H1 (cell line): ENCODE measurements at regions not wholly inside any gene's neighbourhood (a gene's known extent, or its start where the extent isn't known, plus 50 kb on each side); places are given as distances from the start of the nearest gene placed in this dataset.

Source experiments
- CTCF ChIA-PET: fragments of 300-600 bp; sonication (Branson Sonifier 250); formaldehyde crosslinking; loops from one replicate; lab custom pipeline; 2021; ENCODE audit not compliant: partially characterized antibody; lab: Charles Lee
- POLR2A ChIA-PET: fragments of 300-600 bp; sonication (Branson Sonifier 250); formaldehyde crosslinking; loops from one replicate; lab custom pipeline; 2021; ENCODE audit warnings: inconsistent platforms; ENCODE audit not compliant: partially characterized antibody; lab: Charles Lee
- DNase-seq, 2 experiments: peaks; one replicate each; pipeline versions ENCODE4 v3.0.0 to v3.0.0-alpha.2; 2010 to 2022; ENCODE audit warnings: low spot score in 2 of 2, low read depth in 1 of 2, mixed read lengths in 1 of 2
- FAIRE-seq: peaks from 2 replicates; lab custom pipeline; 2011; peaks lifted over from hg19 to GRCh38; lab: Jason Lieb, UNC
- H2AFZ ChIP-seq: 2 replicates; pipeline ENCODE4 v1.8.1; 2012; ENCODE audit warnings: low read length, inconsistent platforms
- H2AK5ac ChIP-seq: 2 replicates; pipeline ENCODE4 v1.6.1; 2013; ENCODE audit warnings: low read depth, low read length
- H2BK120ac ChIP-seq: replicated peaks from 2 replicates; pipeline ENCODE3; 2013; ENCODE audit warnings: low read depth, low read length, inconsistent platforms
- H2BK12ac ChIP-seq: 2 replicates; pipeline ENCODE4 v1.6.1; 2013; ENCODE audit warnings: low read depth, low read length
- H2BK15ac ChIP-seq: 2 replicates; pipeline ENCODE4 v1.6.1; 2013; ENCODE audit warnings: low read length
- H2BK20ac ChIP-seq: 2 replicates; pipeline ENCODE4 v1.6.1; 2013; ENCODE audit warnings: low read length
- H2BK5ac ChIP-seq: 2 replicates; pipeline ENCODE4 v1.6.1; 2013; ENCODE audit warnings: low read depth, low read length
- H3K14ac ChIP-seq: 2 replicates; pipeline ENCODE4 v1.6.1; 2013; ENCODE audit warnings: inconsistent platforms; ENCODE audit not compliant: insufficient read length
- H3K18ac ChIP-seq: 2 replicates; pipeline ENCODE4 v1.6.1; 2013; ENCODE audit warnings: low read length; ENCODE audit errors: extremely low read depth
- H3K23ac ChIP-seq: 2 replicates; pipeline ENCODE4 v1.6.1; 2013; ENCODE audit warnings: inconsistent platforms; ENCODE audit not compliant: insufficient read length
- H3K23me2 ChIP-seq: 2 replicates; pipeline ENCODE4 v1.6.1; 2013; ENCODE audit warnings: low read depth, low read length
- H3K27ac ChIP-seq: 2 replicates; pipeline ENCODE4 v1.6.1; 2011; ENCODE audit warnings: low read depth, low read length, inconsistent platforms
- H3K27me3 ChIP-seq, 4 experiments: replicated peaks in 1 of 4; 1 replicate in 1 of 4; 2 replicates in 3 of 4; pipeline versions ENCODE4 v1.6.1 to v1.8.1; 2011 to 2013; ENCODE audit warnings: low read length in 3 of 4, mild to moderate bottlenecking in 3 of 4, inconsistent platforms in 2 of 4, mixed read lengths in 2 of 4, moderate library complexity in 1 of 4; ENCODE audit not compliant: control insufficient read depth in 3 of 4, insufficient read depth in 3 of 4; ENCODE audit errors: extremely low read depth in 1 of 4
- H3K36me3 ChIP-seq, 4 experiments: 2 replicates each; pipeline versions ENCODE4 v1.6.1 to v1.8.1; 2011 to 2013; ENCODE audit warnings: mild to moderate bottlenecking in 4 of 4, low read length in 3 of 4, moderate library complexity in 2 of 4, control low read depth in 1 of 4, inconsistent platforms in 1 of 4; ENCODE audit not compliant: insufficient read depth in 4 of 4, control insufficient read depth in 2 of 4
- H3K4ac ChIP-seq: replicated peaks from 2 replicates; pipeline ENCODE3; 2013; ENCODE audit warnings: low read length, low read depth, mixed read lengths, inconsistent platforms; ENCODE audit not compliant: insufficient read length
- H3K4me1 ChIP-seq, 4 experiments: replicated peaks in 1 of 4; 1 replicate in 1 of 4; 2 replicates in 3 of 4; pipeline versions ENCODE4 v1.6.1 to v1.8.1; 2011 to 2013; ENCODE audit warnings: low read length in 3 of 4, inconsistent platforms in 2 of 4, mixed read lengths in 1 of 4; ENCODE audit not compliant: insufficient read depth in 4 of 4, control insufficient read depth in 3 of 4
- H3K4me2 ChIP-seq, 2 experiments: 2 replicates each; pipeline versions ENCODE4 v1.6.1 to v1.8.1; 2011 to 2013; ENCODE audit warnings: low read depth in 2 of 2, low read length in 2 of 2, control low read depth in 1 of 2, inconsistent platforms in 1 of 2, mild to moderate bottlenecking in 1 of 2; ENCODE audit not compliant: insufficient read depth in 1 of 2
- H3K4me3 ChIP-seq, 4 experiments: fragments of 200-600, 300-600 bp in 1 of 4; sonication (generic), shearing (Covaris generic), sonication (Bioruptor Twin) in 1 of 4; 2 replicates each; pipeline versions ENCODE4 v1.5.1 to v1.8.1; 2011 to 2016; ENCODE audit warnings: low read length in 4 of 4, low read depth in 3 of 4, control low read depth in 2 of 4, inconsistent platforms in 2 of 4, mild to moderate bottlenecking in 2 of 4, mixed read lengths in 1 of 4, moderate library complexity in 1 of 4; ENCODE audit not compliant: insufficient read depth in 2 of 4; ENCODE audit errors: extremely low read depth in 1 of 4
- H3K56ac ChIP-seq: replicated peaks from 2 replicates; pipeline ENCODE3; 2013; ENCODE audit warnings: low read depth, mild to moderate bottlenecking, mixed read lengths, low read length, inconsistent platforms; ENCODE audit not compliant: insufficient read length
- H3K79me1 ChIP-seq: 2 replicates; pipeline ENCODE4 v1.6.1; 2013; ENCODE audit warnings: low read depth, low read length, control low read depth
- H3K79me2 ChIP-seq, 2 experiments: 2 replicates each; pipeline versions ENCODE4 v1.6.1 to v1.8.1; 2012 to 2013; ENCODE audit warnings: low read length in 2 of 2, mild to moderate bottlenecking in 2 of 2, inconsistent platforms in 1 of 2; ENCODE audit not compliant: insufficient read depth in 2 of 2, control insufficient read depth in 1 of 2
- H3K9ac ChIP-seq, 4 experiments: replicated peaks in 1 of 4; 1 replicate in 1 of 4; 2 replicates in 3 of 4; pipeline versions ENCODE4 v1.6.1 to v1.8.1; 2011 to 2013; ENCODE audit warnings: low read depth in 3 of 4, low read length in 3 of 4, control low read depth in 2 of 4, mild to moderate bottlenecking in 2 of 4, moderate library complexity in 2 of 4, inconsistent platforms in 1 of 4; ENCODE audit errors: extremely low read depth in 1 of 4
- H3K9me3 ChIP-seq, 2 experiments: 2 replicates each; pipeline versions ENCODE4 v1.6.1 to v1.8.1; 2012 to 2013; ENCODE audit warnings: mild to moderate bottlenecking in 2 of 2, moderate library complexity in 2 of 2, control low read depth in 1 of 2, inconsistent platforms in 1 of 2, low read depth in 1 of 2, low read length in 1 of 2, mixed read lengths in 1 of 2; ENCODE audit not compliant: insufficient read depth in 2 of 2
- H4K20me1 ChIP-seq, 2 experiments: replicated peaks in 1 of 2; 2 replicates each; pipeline versions ENCODE3 to v1.8.1; 2011 to 2013; ENCODE audit warnings: inconsistent platforms in 2 of 2, low read length in 2 of 2, mild to moderate bottlenecking in 1 of 2; ENCODE audit not compliant: insufficient read depth in 2 of 2, control insufficient read depth in 1 of 2
- H4K5ac ChIP-seq: 2 replicates; pipeline ENCODE4 v1.6.1; 2013; ENCODE audit warnings: low read length, low read depth, mixed read lengths, inconsistent platforms; ENCODE audit not compliant: insufficient read length
- H4K8ac ChIP-seq: 2 replicates; pipeline ENCODE4 v1.8.0; 2013; ENCODE audit warnings: mild to moderate bottlenecking, moderate library complexity, low read length, inconsistent platforms; ENCODE audit not compliant: insufficient read depth; ENCODE audit errors: extremely low read depth
- H4K91ac ChIP-seq: replicated peaks from 2 replicates; pipeline ENCODE3; 2013; ENCODE audit warnings: low read length, mixed read lengths, inconsistent platforms; ENCODE audit not compliant: insufficient read length
- MAFK ChIP-seq: IDR thresholded peaks from 2 replicates; pipeline ENCODE4 v1.6.1; 2012; ENCODE audit warnings: low read depth, mild to moderate bottlenecking, improper control_type of control experiment, low read length
- RAD21 ChIP-seq, 2 experiments: IDR thresholded peaks in 1 of 2; conservative IDR thresholded peaks in 1 of 2; 2 replicates each; pipeline ENCODE4 v1.6.1; 2011; ENCODE audit warnings: low read depth in 2 of 2, low read length in 2 of 2, improper control_type of control experiment in 1 of 2, inconsistent platforms in 1 of 2, mild to moderate bottlenecking in 1 of 2, moderate library complexity in 1 of 2
- SP2 ChIP-seq: IDR thresholded peaks from 2 replicates; pipeline ENCODE4 v1.6.1; 2012; ENCODE audit warnings: mild to moderate bottlenecking, low read length, inconsistent platforms
- WGBS, 2 experiments: shearing (Covaris generic) in 1 of 2; methylation state at CpG; one replicate each; pipeline versions ENCODE4 v1.1.6 to v1.1.7; 2013 to 2015; ENCODE audit warnings: low lambda C conversion rate in 2 of 2, mixed read lengths in 2 of 2, inconsistent platforms in 1 of 2, low coverage in 1 of 2, missing lambda C conversion rate in 1 of 2; ENCODE audit not compliant: insufficient replicate concordance in 2 of 2, insufficient coverage in 1 of 2, insufficient read length in 1 of 2; ENCODE audit errors: extremely low coverage in 1 of 2, missing lambda C conversion rate in 1 of 2; 5-methylcytosine and 5-hydroxymethylcytosine counted together
- TF ChIP-seq, protein P1 (sequence below), 3 experiments: IDR thresholded peaks; 1 replicate in 2 of 3; 2 replicates in 1 of 3; pipeline versions ENCODE4 v1.5.1 to v1.6.1; 2011; ENCODE audit warnings: low read length in 3 of 3, mild to moderate bottlenecking in 3 of 3, inconsistent platforms in 2 of 3, low read depth in 1 of 3, moderate library complexity in 1 of 3; ENCODE audit not compliant: insufficient read depth in 1 of 3; ENCODE audit errors: control extremely low read depth in 1 of 3

DNA sequence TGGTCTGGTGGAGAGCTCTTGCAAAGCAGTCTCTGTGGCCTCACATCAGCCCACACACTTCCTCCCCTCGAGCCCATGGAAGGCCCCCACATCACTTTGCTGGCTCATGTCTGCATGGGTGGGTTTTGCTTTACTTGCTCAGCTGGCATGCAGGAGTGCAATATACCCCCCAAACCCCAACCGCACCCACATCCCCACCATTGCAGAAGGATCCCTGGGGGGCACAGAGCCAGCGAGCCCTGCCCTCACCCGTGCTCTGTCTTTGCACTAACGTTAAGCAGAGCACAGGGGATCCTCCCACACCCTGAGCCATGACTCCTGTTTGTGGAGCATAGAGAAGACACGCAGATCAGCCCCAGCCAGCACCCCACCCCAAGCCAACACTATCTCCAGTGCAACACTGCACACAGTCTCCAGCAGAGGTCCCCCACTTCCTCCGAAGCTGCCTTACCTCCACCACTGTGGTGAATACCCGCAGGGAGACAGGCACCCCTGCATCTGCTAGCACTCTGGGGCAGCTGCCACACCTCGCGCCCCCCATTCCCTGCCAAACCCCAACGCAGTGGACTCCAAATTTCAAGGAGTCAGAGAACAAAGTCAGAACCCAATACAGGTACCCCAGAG, 177.8 kb upstream of the RGPD4 start:
- Histone ChIP-seq H4K91ac (no peak overlapping the region), H3K18ac (no peak overlapping the region), H3K79me1 (no peaks in the 10 kb centered on the region), H2BK12ac (no peak overlapping the region), H3K36me3 (no peaks in the 10 kb centered on the region), H3K27me3 (no peaks in the 10 kb centered on the region), H3K9me3 (peaks cover 0 to 5% of the 10 kb centered on the region in 2 experiments; a peak in 1 of 4 replicates), H3K4me2 (no peak overlapping the region), H4K20me1 (no peaks in the 10 kb centered on the region), H3K56ac (no peak overlapping the region), H3K9ac (no peak overlapping the region), H3K23me2 (no peaks in the 10 kb centered on the region; the same call in 1 of the 2 replicates), H4K5ac (no peak overlapping the region), H3K23ac (no peak overlapping the region), H3K4ac (no peak overlapping the region), H2BK20ac (no peak overlapping the region), H3K79me2 (no peaks in the 10 kb centered on the region), H2BK15ac (no peak overlapping the region), H2AK5ac (no peak overlapping the region), H2AFZ (no peak overlapping the region), H2BK120ac (no peak overlapping the region), H2BK5ac (no peak overlapping the region), H3K4me1 (no peaks in the 10 kb centered on the region), H3K14ac (no peak overlapping the region), H3K27ac (no peak overlapping the region), H3K4me3 (no peak overlapping the region), H4K8ac (0 out of 2 replicates have a peak overlapping the region, but pooled peaks have one; percentile 51)
- DNase-seq (peak in 1 of 2 experiments; percentile 15), FAIRE-seq (no peak)
- 85% methylated on average over 10 of the region's 11 CpGs; no CpG with 5 or more reads in 1 of the 2 experiments for WGBS, 2 experiments
- TF ChIP-seq MAFK: no peak
- TF ChIP-seq SP2: no peak
- TF ChIP-seq, protein P1, sequence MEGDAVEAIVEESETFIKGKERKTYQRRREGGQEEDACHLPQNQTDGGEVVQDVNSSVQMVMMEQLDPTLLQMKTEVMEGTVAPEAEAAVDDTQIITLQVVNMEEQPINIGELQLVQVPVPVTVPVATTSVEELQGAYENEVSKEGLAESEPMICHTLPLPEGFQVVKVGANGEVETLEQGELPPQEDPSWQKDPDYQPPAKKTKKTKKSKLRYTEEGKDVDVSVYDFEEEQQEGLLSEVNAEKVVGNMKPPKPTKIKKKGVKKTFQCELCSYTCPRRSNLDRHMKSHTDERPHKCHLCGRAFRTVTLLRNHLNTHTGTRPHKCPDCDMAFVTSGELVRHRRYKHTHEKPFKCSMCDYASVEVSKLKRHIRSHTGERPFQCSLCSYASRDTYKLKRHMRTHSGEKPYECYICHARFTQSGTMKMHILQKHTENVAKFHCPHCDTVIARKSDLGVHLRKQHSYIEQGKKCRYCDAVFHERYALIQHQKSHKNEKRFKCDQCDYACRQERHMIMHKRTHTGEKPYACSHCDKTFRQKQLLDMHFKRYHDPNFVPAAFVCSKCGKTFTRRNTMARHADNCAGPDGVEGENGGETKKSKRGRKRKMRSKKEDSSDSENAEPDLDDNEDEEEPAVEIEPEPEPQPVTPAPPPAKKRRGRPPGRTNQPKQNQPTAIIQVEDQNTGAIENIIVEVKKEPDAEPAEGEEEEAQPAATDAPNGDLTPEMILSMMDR (IDR thresholded peaks at IDR 0.05; ENCODE audit: control extremely low read depth in 1 of 3, insufficient read depth in 1 of 3, low read depth in 1 of 3, low read length in 3 of 3): peak; percentile 43 to 75 (median 64)
- peak; percentile 69 to 70 for TF ChIP-seq RAD21 (IDR thresholded peaks at IDR 0.05 in 1 of 2, conservative IDR thresholded peaks at IDR 0.05 in 1 of 2; ENCODE audit: low read depth in 2 of 2, low read length in 2 of 2)
- POLR2A ChIA-PET: no interaction called here
- CTCF ChIA-PET: interaction anchor here (0.8 to 2.4 kb wide), 8 partner anchors 15 to 285 kb away, joined by 3 to 7 read pairs (median 3); no protein-coding TSS in a partner anchor
